Endothelial cell (in vitro differentiated cells): ENCODE measurements at regions not wholly inside any gene's neighbourhood (a gene's known extent, or its start where the extent isn't known, plus 50 kb on each side); places are given as distances from the start of the nearest gene placed in this dataset.

Experiments
- DNase-seq: peaks from one replicate; pipeline ENCODE4 v3.0.0; 2021; ENCODE audit warnings: low spot score
- H3K27ac Mint-ChIP-seq: one replicate; pipeline ENCODE4 v1.8.0; 2021; ENCODE audit warnings: mixed read lengths, inconsistent platforms; ENCODE audit not compliant: unreplicated experiment
- H3K27me3 Mint-ChIP-seq: one replicate; pipeline ENCODE4 v1.8.0; 2021; ENCODE audit warnings: mild to moderate bottlenecking, moderate library complexity, mixed read lengths, inconsistent platforms; ENCODE audit not compliant: unreplicated experiment
- H3K36me3 Mint-ChIP-seq: one replicate; pipeline ENCODE4 v1.8.0; 2021; ENCODE audit warnings: mild to moderate bottlenecking, low read depth, mixed read lengths, inconsistent platforms; ENCODE audit not compliant: unreplicated experiment
- H3K4me1 Mint-ChIP-seq: one replicate; pipeline ENCODE4 v1.8.0; 2021; ENCODE audit warnings: mild to moderate bottlenecking, mixed read lengths, inconsistent platforms; ENCODE audit not compliant: unreplicated experiment
- H3K4me3 Mint-ChIP-seq: one replicate; pipeline ENCODE4 v1.8.0; 2021; ENCODE audit warnings: mild to moderate bottlenecking, mixed read lengths, inconsistent platforms; ENCODE audit not compliant: unreplicated experiment
- H3K9me3 Mint-ChIP-seq: one replicate; pipeline ENCODE4 v1.8.0; 2021; ENCODE audit warnings: mixed read lengths, inconsistent platforms; ENCODE audit not compliant: unreplicated experiment
- TF ChIP-seq, protein P1 (sequence below): fragments of 200-600 bp; sonication (generic); IDR thresholded peaks from one replicate; pipeline ENCODE4 v1.5.0; 2021; ENCODE audit warnings: antibody characterized with exemption; ENCODE audit not compliant: unreplicated experiment

DNA sequence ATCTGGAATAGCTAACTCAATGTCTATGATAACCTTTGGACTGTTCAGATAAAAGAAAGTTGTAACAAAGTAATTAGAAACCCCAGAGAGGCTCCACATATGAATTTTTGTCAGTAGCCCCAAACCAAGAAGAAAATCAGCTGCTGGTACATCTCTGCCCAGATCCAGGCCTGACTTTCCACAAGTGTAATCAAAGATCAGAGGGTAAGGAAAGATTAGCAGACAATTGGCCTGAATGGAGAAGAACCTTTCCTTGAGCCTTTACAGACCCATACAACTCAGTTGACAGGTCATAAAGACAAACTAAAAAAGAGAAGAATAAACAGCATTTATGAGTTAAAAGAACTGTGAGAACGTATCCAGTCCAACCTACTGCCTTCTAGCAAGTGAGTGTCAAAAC lies 366.7 kb upstream of the PKN2 start:
- H3K36me3 Mint-ChIP-seq = no peaks in the 10 kb centered on the region
- H3K9me3 Mint-ChIP-seq = no peaks in the 10 kb centered on the region
- no peak for DNase-seq
- TF ChIP-seq, protein P1, sequence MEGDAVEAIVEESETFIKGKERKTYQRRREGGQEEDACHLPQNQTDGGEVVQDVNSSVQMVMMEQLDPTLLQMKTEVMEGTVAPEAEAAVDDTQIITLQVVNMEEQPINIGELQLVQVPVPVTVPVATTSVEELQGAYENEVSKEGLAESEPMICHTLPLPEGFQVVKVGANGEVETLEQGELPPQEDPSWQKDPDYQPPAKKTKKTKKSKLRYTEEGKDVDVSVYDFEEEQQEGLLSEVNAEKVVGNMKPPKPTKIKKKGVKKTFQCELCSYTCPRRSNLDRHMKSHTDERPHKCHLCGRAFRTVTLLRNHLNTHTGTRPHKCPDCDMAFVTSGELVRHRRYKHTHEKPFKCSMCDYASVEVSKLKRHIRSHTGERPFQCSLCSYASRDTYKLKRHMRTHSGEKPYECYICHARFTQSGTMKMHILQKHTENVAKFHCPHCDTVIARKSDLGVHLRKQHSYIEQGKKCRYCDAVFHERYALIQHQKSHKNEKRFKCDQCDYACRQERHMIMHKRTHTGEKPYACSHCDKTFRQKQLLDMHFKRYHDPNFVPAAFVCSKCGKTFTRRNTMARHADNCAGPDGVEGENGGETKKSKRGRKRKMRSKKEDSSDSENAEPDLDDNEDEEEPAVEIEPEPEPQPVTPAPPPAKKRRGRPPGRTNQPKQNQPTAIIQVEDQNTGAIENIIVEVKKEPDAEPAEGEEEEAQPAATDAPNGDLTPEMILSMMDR = no peak
- H3K27ac Mint-ChIP-seq = no peak overlapping the region
- no peaks in the 10 kb centered on the region for H3K27me3 Mint-ChIP-seq
- no peaks in the 10 kb centered on the region for H3K4me1 Mint-ChIP-seq
- no peak overlapping the region for H3K4me3 Mint-ChIP-seq

DNA sequence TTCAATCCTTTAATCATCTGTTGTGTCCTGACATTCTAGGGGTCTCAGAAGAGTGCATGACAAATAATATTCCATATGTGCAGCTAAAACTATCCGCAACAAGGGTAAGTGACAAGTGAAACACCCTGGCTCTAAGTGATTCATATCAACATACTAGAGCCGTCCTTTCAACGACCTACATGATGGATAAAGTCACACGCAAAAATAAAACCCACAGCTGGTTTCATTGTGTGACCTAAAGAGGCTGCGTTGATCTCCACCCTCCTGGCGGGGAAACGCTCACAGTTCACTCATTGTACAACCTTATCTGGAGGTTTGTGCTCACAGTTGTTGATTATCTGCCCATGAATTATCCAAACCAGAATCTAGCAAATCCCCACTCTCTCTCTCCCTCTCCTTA lies 365.3 kb upstream of the PKN2 start:
- no peak for DNase-seq
- no peak overlapping the region for H3K27ac Mint-ChIP-seq
- TF ChIP-seq, protein P1 = no peak
- H3K4me1 Mint-ChIP-seq = no peaks in the 10 kb centered on the region
- no peaks in the 10 kb centered on the region for H3K27me3 Mint-ChIP-seq
- H3K9me3 Mint-ChIP-seq = no peaks in the 10 kb centered on the region
- no peak overlapping the region for H3K4me3 Mint-ChIP-seq
- H3K36me3 Mint-ChIP-seq = no peaks in the 10 kb centered on the region

DNA sequence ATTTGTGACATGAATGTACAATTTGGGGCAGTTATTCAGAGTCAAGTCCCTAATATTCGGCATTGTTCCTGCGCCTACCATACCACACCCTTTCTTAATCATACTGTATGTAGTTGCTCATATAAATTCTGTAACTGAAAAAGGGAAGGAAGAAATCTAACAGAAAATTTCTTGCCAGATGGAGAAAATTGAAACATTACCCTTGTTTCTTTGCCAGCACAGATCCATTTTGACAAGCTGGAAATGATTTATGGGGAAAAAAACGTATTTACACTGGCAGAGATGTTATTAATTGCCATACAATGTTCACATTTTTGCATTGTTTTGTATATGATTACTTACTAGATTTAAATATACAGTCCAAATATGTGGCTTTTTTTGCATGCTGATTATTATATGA lies 363.8 kb upstream of the PKN2 start:
- H3K27ac Mint-ChIP-seq = no peak overlapping the region
- H3K9me3 Mint-ChIP-seq = no peaks in the 10 kb centered on the region
- H3K36me3 Mint-ChIP-seq = no peaks in the 10 kb centered on the region
- TF ChIP-seq, protein P1 = no peak
- H3K4me3 Mint-ChIP-seq = no peak overlapping the region
- no peak for DNase-seq
- H3K27me3 Mint-ChIP-seq = no peaks in the 10 kb centered on the region
- H3K4me1 Mint-ChIP-seq = no peaks in the 10 kb centered on the region

DNA sequence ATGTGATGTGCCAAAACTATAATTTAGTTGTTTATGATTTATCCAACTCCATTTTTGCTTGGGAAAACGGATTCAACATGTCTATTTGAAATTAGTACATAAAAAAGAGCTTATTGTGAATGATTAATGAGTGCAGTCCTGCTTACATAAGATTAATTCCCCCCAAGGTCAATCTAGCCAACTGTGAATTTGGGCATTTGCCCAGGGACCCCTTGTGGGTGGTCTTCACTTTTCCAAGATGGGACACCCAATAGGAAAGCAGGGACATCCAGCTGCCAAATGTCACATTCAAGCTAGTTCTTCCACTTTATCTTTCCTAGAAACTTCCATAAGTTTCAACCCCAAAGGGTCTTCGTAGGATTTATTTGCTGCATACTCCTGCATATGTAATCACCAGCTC lies 362.4 kb upstream of the PKN2 start:
- TF ChIP-seq, protein P1 = no peak
- H3K27ac Mint-ChIP-seq = no peak overlapping the region
- no peaks in the 10 kb centered on the region for H3K27me3 Mint-ChIP-seq
- H3K9me3 Mint-ChIP-seq = no peaks in the 10 kb centered on the region
- peaks cover 2% of the 10 kb centered on the region for H3K4me1 Mint-ChIP-seq
- no peak for DNase-seq
- H3K4me3 Mint-ChIP-seq = no peak overlapping the region
- H3K36me3 Mint-ChIP-seq = no peaks in the 10 kb centered on the region

DNA sequence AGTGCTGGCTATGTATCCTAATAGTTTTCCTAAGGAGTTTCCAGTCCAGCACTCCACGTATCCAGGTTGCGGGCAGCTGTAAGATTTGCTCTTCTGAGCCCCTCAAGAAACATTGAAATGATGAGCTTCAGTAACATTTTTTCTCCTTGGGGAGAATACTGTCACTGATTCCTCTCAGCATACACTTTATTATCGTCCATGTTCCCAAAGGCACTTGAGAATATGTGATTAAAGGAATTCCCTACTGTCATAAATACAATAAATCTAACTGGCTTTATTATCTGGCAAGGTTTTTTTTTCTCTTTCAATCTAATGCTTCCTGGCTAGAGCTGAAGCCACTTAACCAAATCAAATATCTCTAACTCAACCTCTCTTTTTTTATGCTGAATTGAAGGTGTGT lies 359.2 kb upstream of the PKN2 start:
- TF ChIP-seq, protein P1 = no peak
- H3K4me3 Mint-ChIP-seq = no peak overlapping the region
- no peaks in the 10 kb centered on the region for H3K27me3 Mint-ChIP-seq
- H3K36me3 Mint-ChIP-seq = no peaks in the 10 kb centered on the region
- no peak for DNase-seq
- H3K4me1 Mint-ChIP-seq = peaks cover 12% of the 10 kb centered on the region
- H3K9me3 Mint-ChIP-seq = no peaks in the 10 kb centered on the region
- H3K27ac Mint-ChIP-seq = no peak overlapping the region
